ENCODE measurements at regions not wholly inside any gene's neighbourhood (a gene's known extent, or its start where the extent isn't known, plus 50 kb on each side); places are given as distances from the start of the nearest gene placed in this dataset.

DNA sequence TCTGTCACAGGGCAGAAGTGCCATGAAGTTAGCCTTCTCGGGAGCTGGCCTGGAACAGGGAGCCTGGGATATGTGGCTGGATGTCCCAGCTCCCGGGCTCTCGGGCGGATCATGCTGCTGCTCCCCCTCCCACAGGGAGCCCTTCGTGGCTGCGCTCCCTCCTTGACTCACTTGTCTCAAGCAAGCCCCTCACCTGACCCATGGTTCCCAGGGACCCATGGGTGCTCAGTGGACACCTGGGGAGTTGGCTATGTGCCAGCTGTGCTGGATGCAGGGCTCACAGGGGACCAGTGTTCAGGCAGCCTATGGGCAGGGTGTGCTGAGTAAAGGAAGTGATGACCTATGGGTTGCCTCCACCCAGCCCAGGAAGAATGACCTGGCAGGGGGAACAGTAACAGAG lies 213.1 kb upstream of the SGCG start:
- no peaks in the 10 kb centered on the region for H3K79me2 ChIP-seq (replicated peaks; ENCODE audit: insufficient read depth)

More for the DNA sequence above, 213.1 kb upstream of the SGCG start:
- Mint-ChIP-seq H3K27ac (no peak overlapping the region), H3K27me3 (ENCODE audit: insufficient read depth, low read depth, poor library complexity) (peaks cover 4% of the 10 kb centered on the region), H3K4me3 (no peak overlapping the region), H3K9me3 (no peaks in the 10 kb centered on the region; the same call in 2 of the 3 replicates), H3K36me3 (ENCODE audit: low read depth) (no peaks in the 10 kb centered on the region), H3K4me1 (no peaks in the 10 kb centered on the region)
- Histone ChIP-seq H2AFZ (no peak overlapping the region), H3K9me2 (ENCODE audit: insufficient read depth) (no peaks in the 10 kb centered on the region), H3K36me3 (ENCODE audit: insufficient read depth) (no peaks in the 10 kb centered on the region), H4K20me1 (replicated peaks; ENCODE audit: insufficient read depth) (no peaks in the 10 kb centered on the region), H3K27me3 (ENCODE audit: insufficient read depth) (no peaks in the 10 kb centered on the region), H3K4me3 (no peak overlapping the region), H3K4me2 (no peak overlapping the region), H3F3A (replicated peaks; ENCODE audit: low read depth) (no peaks in the 10 kb centered on the region), H3K27ac (ENCODE audit: low read depth) (no peak overlapping the region), H3K4me1 (ENCODE audit: insufficient read depth) (no peaks in the 10 kb centered on the region)
- DNase-seq (ENCODE audit: low spot score) (no peak), ATAC-seq (no peak)
- TF ChIP-seq, protein P1, sequence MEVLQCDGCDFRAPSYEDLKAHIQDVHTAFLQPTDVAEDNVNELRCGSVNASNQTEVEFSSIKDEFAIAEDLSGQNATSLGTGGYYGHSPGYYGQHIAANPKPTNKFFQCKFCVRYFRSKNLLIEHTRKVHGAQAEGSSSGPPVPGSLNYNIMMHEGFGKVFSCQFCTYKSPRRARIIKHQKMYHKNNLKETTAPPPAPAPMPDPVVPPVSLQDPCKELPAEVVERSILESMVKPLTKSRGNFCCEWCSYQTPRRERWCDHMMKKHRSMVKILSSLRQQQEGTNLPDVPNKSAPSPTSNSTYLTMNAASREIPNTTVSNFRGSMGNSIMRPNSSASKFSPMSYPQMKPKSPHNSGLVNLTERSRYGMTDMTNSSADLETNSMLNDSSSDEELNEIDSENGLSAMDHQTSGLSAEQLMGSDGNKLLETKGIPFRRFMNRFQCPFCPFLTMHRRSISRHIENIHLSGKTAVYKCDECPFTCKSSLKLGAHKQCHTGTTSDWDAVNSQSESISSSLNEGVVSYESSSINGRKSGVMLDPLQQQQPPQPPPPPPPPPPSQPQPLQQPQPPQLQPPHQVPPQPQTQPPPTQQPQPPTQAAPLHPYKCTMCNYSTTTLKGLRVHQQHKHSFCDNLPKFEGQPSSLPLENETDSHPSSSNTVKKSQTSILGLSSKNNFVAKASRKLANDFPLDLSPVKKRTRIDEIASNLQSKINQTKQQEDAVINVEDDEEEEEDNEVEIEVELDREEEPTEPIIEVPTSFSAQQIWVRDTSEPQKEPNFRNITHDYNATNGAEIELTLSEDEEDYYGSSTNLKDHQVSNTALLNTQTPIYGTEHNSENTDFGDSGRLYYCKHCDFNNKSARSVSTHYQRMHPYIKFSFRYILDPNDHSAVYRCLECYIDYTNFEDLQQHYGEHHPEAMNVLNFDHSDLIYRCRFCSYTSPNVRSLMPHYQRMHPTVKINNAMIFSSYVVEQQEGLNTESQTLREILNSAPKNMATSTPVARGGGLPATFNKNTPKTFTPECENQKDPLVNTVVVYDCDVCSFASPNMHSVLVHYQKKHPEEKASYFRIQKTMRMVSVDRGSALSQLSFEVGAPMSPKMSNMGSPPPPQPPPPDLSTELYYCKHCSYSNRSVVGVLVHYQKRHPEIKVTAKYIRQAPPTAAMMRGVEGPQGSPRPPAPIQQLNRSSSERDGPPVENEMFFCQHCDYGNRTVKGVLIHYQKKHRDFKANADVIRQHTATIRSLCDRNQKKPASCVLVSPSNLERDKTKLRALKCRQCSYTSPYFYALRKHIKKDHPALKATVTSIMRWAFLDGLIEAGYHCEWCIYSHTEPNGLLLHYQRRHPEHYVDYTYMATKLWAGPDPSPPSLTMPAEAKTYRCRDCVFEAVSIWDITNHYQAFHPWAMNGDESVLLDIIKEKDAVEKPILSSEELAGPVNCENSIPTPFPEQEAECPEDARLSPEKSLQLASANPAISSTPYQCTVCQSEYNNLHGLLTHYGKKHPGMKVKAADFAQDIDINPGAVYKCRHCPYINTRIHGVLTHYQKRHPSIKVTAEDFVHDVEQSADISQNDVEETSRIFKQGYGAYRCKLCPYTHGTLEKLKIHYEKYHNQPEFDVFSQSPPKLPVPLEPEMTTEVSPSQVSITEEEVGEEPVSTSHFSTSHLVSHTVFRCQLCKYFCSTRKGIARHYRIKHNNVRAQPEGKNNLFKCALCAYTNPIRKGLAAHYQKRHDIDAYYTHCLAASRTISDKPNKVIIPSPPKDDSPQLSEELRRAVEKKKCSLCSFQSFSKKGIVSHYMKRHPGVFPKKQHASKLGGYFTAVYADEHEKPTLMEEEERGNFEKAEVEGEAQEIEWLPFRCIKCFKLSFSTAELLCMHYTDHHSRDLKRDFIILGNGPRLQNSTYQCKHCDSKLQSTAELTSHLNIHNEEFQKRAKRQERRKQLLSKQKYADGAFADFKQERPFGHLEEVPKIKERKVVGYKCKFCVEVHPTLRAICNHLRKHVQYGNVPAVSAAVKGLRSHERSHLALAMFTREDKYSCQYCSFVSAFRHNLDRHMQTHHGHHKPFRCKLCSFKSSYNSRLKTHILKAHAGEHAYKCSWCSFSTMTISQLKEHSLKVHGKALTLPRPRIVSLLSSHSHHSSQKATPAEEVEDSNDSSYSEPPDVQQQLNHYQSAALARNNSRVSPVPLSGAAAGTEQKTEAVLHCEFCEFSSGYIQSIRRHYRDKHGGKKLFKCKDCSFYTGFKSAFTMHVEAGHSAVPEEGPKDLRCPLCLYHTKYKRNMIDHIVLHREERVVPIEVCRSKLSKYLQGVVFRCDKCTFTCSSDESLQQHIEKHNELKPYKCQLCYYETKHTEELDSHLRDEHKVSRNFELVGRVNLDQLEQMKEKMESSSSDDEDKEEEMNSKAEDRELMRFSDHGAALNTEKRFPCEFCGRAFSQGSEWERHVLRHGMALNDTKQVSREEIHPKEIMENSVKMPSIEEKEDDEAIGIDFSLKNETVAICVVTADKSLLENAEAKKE (CRISPR knock-in tag; IDR thresholded peaks at IDR 0.05), result no peak
- no peak for TF ChIP-seq JUNB (IDR thresholded peaks at IDR 0.05; ENCODE audit: unreplicated experiment)
- TF ChIP-seq REST (IDR thresholded peaks at IDR 0.05; ENCODE audit: unreplicated experiment), result no peak
- TF ChIP-seq POLR2AphosphoS5 (IDR thresholded peaks at IDR 0.05; ENCODE audit: low read depth), result no peak
- no peak for TF ChIP-seq STAT1 (IDR thresholded peaks at IDR 0.05; ENCODE audit: unreplicated experiment)
- no peak for TF ChIP-seq ZNF114 (CRISPR knock-in tag; IDR thresholded peaks at IDR 0.05)
- no peak for TF ChIP-seq NANOG (IDR thresholded peaks at IDR 0.05; ENCODE audit: borderline replicate concordance)
- TF ChIP-seq EZH2phosphoT487 (IDR thresholded peaks at IDR 0.05; ENCODE audit: unreplicated experiment), result no peak
- no peak for TF ChIP-seq EZH2 (IDR thresholded peaks at IDR 0.05; ENCODE audit: low read depth, unreplicated experiment)

Measured in GM23338 (cell line).